ENCODE measurements at regions not wholly inside any gene's neighbourhood (a gene's known extent, or its start where the extent isn't known, plus 50 kb on each side); places are given as distances from the start of the nearest gene placed in this dataset.
A peak's percentile ranks its signal among the peaks of the same experiment; 100 is the strongest.
"Not testable (repeated sequence)": the region's sequence is repeated elsewhere in the genome, so short reads cannot be mapped to it uniquely, and the experiment has no call there.

DNA sequence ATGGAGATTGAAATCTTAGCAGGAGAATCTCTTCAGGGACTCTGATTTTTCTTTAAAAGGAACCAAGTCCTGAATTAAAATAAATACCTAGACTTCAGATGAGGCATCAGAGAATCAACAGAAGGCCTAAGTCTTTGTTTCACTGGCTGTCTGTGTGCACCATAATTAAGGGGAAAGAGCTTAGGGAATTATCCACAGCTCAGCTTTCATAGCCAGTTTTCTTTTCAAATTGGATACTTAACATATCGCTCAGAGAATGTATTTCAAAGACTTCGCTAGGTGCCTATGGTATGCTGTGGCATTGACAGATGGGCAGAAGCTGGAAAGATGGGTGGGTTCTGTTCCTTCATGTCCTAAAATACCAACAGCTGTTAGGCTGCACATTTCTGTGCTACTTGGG, 325.8 kb downstream of the TMEM38B start:
- DNase-seq (ENCODE audit: low spot score): no peak
- Histone ChIP-seq H2AFZ (no peak overlapping the region), H3K36me3 (replicated peaks; ENCODE audit: insufficient read depth, low read depth) (no peaks in the 10 kb centered on the region), H3K9me3 (ENCODE audit: low read depth) (no peaks in the 10 kb centered on the region), H3K4me2 (no peak overlapping the region), H3K4me3 (no peak overlapping the region), H3K9me2 (replicated peaks; ENCODE audit: insufficient read depth) (no peaks in the 10 kb centered on the region), H3K27me3 (no peaks in the 10 kb centered on the region), H3K79me2 (no peaks in the 10 kb centered on the region), H3K4me1 (ENCODE audit: insufficient read depth) (peaks cover 10% of the 10 kb centered on the region), H3K27ac (no peak overlapping the region), H4K20me1 (ENCODE audit: insufficient read depth, poor library complexity, severe bottlenecking) (no peaks in the 10 kb centered on the region)
- TF ChIP-seq, protein P1, sequence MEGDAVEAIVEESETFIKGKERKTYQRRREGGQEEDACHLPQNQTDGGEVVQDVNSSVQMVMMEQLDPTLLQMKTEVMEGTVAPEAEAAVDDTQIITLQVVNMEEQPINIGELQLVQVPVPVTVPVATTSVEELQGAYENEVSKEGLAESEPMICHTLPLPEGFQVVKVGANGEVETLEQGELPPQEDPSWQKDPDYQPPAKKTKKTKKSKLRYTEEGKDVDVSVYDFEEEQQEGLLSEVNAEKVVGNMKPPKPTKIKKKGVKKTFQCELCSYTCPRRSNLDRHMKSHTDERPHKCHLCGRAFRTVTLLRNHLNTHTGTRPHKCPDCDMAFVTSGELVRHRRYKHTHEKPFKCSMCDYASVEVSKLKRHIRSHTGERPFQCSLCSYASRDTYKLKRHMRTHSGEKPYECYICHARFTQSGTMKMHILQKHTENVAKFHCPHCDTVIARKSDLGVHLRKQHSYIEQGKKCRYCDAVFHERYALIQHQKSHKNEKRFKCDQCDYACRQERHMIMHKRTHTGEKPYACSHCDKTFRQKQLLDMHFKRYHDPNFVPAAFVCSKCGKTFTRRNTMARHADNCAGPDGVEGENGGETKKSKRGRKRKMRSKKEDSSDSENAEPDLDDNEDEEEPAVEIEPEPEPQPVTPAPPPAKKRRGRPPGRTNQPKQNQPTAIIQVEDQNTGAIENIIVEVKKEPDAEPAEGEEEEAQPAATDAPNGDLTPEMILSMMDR (IDR thresholded peaks at IDR 0.05; ENCODE audit: poor library complexity): no peak
- TF ChIP-seq EZH2 (IDR thresholded peaks at IDR 0.05; ENCODE audit: borderline replicate concordance) (no peak), EZH2phosphoT487 (IDR thresholded peaks at IDR 0.05; ENCODE audit: low read depth, severe bottlenecking, unreplicated experiment) (no peak)
- WGBS (ENCODE audit: low lambda C conversion rate, missing lambda C conversion rate): 94% methylated on average over 2 of the region's 2 CpGs

DNA sequence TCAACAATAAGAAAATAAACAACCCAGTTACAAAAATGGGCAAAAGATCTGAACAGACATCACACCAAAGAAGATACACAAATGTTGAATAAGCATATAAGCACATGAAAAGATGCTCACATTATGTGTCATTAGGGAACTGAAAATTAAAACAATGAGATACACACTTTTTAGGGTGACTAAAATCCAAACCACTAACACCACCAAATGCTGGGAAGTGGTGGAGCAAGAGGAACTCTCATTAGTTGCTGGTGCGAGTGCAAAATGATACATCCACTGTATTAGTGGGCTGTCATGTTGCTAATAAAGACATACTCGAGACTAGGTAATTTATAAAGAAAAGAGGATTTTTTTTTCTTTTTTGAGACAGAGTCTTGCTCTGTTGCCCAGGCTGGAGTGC, 329.1 kb downstream of the TMEM38B start:
- H2AFZ ChIP-seq: no peak overlapping the region
- no peaks in the 10 kb centered on the region for H3K27me3 ChIP-seq
- TF ChIP-seq, protein P1 (IDR thresholded peaks at IDR 0.05; ENCODE audit: poor library complexity): no peak
- TF ChIP-seq EZH2 (IDR thresholded peaks at IDR 0.05; ENCODE audit: borderline replicate concordance) (no peak), EZH2phosphoT487 (IDR thresholded peaks at IDR 0.05; ENCODE audit: low read depth, severe bottlenecking, unreplicated experiment) (no peak)
- H3K79me2 ChIP-seq: no peaks in the 10 kb centered on the region
- H3K27ac ChIP-seq: no peak overlapping the region
- peaks cover 10% of the 10 kb centered on the region for H3K4me1 ChIP-seq (ENCODE audit: insufficient read depth)
- no peak overlapping the region for H3K4me3 ChIP-seq
- no peak for DNase-seq (ENCODE audit: low spot score)
- no peaks in the 10 kb centered on the region for H3K9me3 ChIP-seq (ENCODE audit: low read depth)
- no peaks in the 10 kb centered on the region for H3K36me3 ChIP-seq (replicated peaks; ENCODE audit: insufficient read depth, low read depth)
- H3K4me2 ChIP-seq: no peak overlapping the region
- no peaks in the 10 kb centered on the region for H4K20me1 ChIP-seq (ENCODE audit: insufficient read depth, poor library complexity, severe bottlenecking)
- WGBS (ENCODE audit: low lambda C conversion rate, missing lambda C conversion rate): 100% methylated on average over 2 of the region's 2 CpGs
- H3K9me2 ChIP-seq (replicated peaks; ENCODE audit: insufficient read depth): no peaks in the 10 kb centered on the region

DNA sequence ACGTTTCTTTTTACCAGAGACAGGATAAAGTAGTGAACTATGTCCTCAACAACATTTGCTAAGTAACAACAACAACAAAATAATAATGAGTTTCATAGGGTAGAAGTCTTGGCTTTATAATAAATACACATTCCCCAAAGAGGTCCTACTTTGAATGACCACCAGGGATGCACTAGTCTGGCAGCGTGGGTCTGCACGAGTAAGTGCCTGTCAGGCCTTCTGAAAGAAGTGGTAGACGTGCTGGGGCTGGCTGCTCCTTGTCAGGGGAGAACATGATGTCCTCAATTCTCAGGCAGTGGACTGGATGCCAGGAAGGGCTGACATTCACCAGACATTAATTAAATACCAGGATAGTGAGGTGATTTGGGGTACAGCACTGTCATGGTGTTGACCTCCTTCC, 331.1 kb downstream of the TMEM38B start:
- Histone ChIP-seq H3K27ac (peak overlapping the region; percentile 14), H3K4me1 (ENCODE audit: insufficient read depth) (no peaks in the 10 kb centered on the region), H3K9me2 (replicated peaks; ENCODE audit: insufficient read depth) (no peaks in the 10 kb centered on the region), H3K4me3 (no peak overlapping the region), H3K4me2 (no peak overlapping the region), H3K36me3 (replicated peaks; ENCODE audit: insufficient read depth, low read depth) (no peaks in the 10 kb centered on the region), H3K79me2 (no peaks in the 10 kb centered on the region), H4K20me1 (ENCODE audit: insufficient read depth, poor library complexity, severe bottlenecking) (no peaks in the 10 kb centered on the region), H2AFZ (no peak overlapping the region), H3K27me3 (no peaks in the 10 kb centered on the region), H3K9me3 (ENCODE audit: low read depth) (no peaks in the 10 kb centered on the region)
- peak; percentile 65 for DNase-seq (ENCODE audit: low spot score)
- TF ChIP-seq EZH2 (IDR thresholded peaks at IDR 0.05; ENCODE audit: borderline replicate concordance): no peak
- TF ChIP-seq, protein P1 (IDR thresholded peaks at IDR 0.05; ENCODE audit: poor library complexity): no peak
- TF ChIP-seq EZH2phosphoT487 (IDR thresholded peaks at IDR 0.05; ENCODE audit: low read depth, severe bottlenecking, unreplicated experiment): no peak
- 55% methylated on average over 4 of the region's 4 CpGs for WGBS (ENCODE audit: low lambda C conversion rate, missing lambda C conversion rate)

DNA sequence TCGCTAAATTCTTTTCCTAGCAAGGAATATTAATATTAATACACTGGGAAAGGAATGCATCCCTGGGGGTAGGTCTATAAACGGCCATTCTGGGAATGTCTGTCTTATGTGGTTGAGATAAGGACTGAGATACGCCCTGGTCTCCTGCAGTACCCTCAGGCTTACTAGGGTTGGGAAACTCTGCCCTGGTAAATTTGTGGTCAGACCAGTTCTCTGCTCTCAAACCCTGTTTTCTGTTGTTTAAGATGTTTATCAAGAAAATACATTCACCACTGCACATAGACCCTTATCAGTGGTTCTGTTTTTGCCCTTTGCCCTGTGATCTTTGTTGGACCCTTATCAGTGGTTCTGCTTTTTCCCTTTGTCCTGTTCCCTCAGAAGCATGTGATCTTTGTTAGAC, 335.8 kb downstream of the TMEM38B start:
- H3K9me2 ChIP-seq (replicated peaks; ENCODE audit: insufficient read depth); H3K79me2 ChIP-seq; H4K20me1 ChIP-seq (ENCODE audit: insufficient read depth, poor library complexity, severe bottlenecking); H3K27ac ChIP-seq; H3K4me2 ChIP-seq; H3K9me3 ChIP-seq (ENCODE audit: low read depth); H2AFZ ChIP-seq; H3K36me3 ChIP-seq (replicated peaks; ENCODE audit: insufficient read depth, low read depth); H3K4me1 ChIP-seq (ENCODE audit: insufficient read depth); DNase-seq (ENCODE audit: low spot score); H3K4me3 ChIP-seq; H3K27me3 ChIP-seq: not testable (repeated sequence)
- 72% methylated on average over 3 of the region's 3 CpGs for WGBS (ENCODE audit: low lambda C conversion rate, missing lambda C conversion rate)

Measured in hepatocyte (in vitro differentiated cells).